ENCODE measurements at regions not wholly inside any gene's neighbourhood (a gene's known extent, or its start where the extent isn't known, plus 50 kb on each side); places are given as distances from the start of the nearest gene placed in this dataset.

GRCh38 chr5:4859500-4860235, 280.5 kb upstream of the ADAMTS16 start:
- TF ChIP-seq GATA3 (IDR thresholded peaks at IDR 0.05; ENCODE audit: low read depth, low read length) (no peak), GATA2 (IDR thresholded peaks at IDR 0.05; ENCODE audit: low read depth, low read length) (no peak)
